NCI-H2227 (cell line): ENCODE measurements at regions not wholly inside any gene's neighbourhood (a gene's known extent, or its start where the extent isn't known, plus 50 kb on each side); places are given as distances from the start of the nearest gene placed in this dataset.

Experiments
- DNase-seq: peaks from one replicate; lab custom pipeline; 2025; ENCODE audit not compliant: unreplicated experiment; lab: John Stamatoyannopoulos, UW

DNA sequence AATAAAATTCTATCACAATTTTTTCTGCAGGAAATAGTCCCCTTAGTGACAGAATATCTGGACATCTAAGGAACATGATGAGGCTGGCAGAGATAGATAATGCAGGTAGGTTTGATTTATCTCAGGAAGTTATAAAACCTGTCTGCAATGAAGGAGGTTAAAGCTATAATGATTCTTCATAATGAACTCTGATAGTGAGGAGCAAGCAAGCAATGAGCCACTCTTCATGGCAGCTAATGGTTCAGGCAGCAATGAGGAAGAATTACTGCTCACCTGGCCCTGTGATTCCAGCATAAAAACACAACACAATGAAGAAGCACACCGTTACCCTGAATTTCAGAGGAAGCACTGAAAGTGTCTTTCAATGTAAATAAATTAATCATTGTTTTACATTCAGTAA is 599.6 kb upstream of the PKDCC start:
- no peak for DNase-seq

DNA sequence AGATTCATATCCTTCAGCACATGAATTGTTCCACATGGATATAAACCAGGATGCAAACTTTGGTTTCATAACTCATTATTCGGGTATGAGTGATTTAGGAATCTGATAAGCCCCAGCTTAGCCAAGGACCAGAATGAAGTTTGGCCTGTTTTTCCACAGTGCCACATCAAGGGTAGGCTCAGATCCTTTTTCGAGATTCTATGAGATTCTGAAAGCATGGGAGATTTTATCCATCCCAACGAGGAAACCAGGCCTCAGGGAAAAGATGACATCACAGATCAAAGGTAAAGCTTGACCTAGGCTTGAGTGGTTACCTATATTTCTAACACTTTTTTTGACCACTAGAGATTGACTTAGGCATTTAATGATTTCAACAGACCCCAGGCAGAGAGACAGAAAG is 590.8 kb upstream of the PKDCC start:
- DNase-seq = no peak

DNA sequence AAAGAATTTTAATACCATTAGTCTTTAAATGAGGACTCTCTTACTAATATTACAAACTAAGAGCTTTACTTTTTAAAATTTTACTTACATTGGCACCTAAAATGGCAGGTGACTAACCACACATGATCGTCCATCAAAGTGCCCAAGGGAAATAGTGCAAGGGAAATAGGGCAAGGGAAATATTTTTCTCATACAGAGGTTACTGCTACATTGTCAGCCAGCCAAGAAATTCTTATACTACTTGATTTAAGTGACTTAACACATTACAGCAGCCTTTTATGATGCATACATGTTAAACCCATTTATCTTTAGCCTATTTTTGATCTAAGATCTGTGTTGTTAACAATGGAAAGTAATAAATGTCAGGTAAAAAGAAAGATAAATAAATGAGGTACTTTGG is 587.2 kb upstream of the PKDCC start:
- no peak for DNase-seq

DNA sequence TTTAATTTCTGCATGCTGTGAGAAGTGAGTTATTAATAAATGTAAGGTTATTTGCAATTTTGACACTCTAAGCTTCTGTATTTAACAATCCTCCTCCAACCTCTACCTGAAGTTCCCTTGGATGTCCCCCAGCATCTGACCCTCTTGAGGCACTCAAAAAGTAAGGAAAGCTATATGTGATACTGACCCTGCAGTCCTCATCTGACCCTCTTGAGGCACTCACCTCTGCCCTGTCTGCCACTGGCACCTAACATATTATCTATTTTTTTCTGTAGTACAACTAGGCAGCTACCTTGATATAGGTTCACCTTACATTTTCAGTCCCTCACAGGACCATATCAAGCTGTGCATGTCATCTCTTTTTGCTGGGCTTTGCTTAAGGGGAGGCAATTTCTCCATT is 583.4 kb upstream of the PKDCC start:
- no peak for DNase-seq

DNA sequence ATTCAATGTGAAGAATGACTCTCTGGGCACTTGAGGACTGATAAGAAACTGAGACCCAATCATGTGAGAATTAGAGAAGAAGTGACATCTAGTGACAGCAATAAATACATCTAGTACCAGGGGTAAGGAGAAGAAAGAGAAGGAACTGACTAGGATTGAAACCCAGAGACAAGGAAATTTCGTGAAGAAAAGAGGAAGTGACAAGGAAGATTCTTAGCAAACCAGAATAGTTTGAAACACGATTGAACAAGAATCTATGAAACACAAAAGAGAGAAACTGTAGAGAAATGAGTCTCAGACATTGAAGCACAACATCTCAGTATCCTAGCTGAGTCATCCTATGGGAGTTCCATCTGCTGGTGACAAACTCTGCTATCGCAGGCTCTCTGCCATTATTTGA is 571.9 kb upstream of the PKDCC start:
- no peak for DNase-seq

DNA sequence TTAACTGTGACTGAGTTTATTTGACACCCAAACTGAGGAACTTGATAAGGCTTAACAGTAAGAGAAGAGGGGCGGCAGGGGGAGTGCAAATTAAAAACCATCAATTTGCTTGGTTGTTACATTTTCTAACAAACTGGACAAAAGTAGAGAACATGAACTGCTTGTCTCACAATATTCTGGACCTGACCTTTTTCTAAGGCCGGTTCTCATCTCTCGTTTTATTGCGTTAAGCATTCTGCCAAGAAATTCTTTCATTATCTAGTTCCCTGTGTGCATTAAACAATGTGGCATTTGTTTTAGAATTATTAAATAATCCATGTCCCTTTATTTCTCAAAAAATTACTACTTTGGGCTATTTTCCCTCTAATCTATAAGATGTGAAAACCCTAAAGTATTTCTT is 565.2 kb upstream of the PKDCC start:
- DNase-seq = no peak

DNA sequence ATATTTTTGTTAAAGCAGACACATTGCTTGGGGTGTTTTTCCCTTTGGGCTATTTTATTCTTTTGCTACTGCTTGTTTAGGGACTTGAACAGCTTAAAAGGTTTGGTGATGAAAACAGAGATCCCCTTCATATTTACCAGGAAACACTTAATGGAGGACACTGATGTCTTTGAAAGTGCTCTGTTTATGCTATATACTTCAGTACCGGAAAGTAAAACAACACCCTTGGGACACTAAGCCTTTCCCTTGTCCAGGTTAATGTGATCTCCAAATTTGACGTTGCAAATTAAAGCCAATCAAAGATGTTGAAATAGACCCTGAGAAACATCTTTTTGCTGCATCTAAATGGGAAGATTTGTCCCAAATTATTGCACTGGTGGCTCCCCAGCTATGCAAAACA is 564.6 kb upstream of the PKDCC start:
- DNase-seq = no peak

DNA sequence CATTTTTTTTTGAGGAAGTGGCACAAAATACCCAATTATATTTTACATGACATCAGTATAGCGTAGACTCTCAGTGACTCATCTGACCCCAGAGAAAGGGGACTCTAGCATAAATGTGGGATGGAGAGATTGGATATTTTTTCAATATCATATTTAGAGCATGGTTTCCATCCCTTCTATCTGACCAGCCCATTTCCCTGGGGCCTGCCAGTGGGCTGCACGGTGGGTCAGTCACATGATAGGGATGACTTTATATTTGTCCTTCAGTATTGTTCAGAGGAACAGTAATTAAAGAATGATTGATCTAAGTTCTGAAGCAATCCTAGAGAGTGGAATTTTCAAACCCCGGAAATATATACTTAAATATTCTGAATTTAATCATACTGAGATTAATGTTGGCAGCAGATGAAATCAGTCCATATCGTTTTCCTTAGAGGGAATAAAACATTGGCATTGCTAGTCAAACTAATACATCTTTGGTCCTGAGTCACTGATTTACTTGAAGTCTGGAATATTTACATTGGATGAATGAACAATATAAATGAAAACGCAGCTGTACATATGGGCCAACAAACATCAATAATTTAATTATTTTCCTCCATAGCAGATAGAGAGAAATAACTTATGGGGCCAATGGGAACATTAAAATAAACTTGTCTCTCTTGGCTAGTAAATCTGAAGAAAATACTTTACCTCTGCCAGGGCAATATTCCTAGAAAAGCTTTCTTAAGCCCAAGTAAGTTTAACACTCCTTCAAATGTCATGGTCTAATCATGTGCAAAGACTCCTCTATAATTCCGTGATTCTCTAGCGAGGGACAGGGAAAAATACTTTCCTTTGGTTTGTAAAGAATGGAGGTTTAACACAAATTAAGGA is 563.6 kb upstream of the PKDCC start:
- DNase-seq = no peak

DNA sequence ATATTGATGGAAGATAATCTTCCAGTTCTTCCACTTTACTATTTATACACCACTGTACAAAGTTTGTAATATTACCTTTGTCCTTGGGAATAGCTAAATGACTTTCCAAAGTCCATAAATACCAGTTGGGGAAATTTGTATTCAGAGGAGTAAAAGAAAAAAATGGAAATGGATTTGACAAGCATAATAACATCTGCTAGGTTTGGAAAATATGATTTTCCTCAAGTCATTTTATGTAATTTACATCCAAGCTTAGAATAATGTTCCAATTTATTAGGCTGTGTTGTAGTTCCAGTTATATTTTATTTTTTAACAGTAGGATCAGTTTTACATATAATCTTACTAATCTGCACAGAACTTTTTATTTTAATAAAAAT is 563.0 kb upstream of the PKDCC start:
- no peak for DNase-seq

DNA sequence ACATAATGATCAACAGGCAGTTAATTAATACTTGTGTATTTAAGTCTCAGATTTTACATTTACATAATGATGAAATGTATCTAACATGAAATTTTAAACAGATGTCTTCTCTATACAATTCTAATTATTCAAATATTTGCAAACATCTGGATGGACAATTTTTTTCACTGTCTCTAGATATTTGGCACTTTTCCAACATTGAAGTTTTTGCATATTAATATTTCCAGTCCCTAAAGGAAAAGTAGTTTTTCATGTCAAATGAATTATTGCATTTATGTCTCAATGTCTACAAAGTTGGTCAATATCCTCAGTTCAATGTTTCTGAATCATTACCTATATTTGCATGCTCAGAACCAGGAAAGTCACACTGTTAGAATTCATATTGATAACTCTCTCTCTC is 560.9 kb upstream of the PKDCC start:
- no peak for DNase-seq

DNA sequence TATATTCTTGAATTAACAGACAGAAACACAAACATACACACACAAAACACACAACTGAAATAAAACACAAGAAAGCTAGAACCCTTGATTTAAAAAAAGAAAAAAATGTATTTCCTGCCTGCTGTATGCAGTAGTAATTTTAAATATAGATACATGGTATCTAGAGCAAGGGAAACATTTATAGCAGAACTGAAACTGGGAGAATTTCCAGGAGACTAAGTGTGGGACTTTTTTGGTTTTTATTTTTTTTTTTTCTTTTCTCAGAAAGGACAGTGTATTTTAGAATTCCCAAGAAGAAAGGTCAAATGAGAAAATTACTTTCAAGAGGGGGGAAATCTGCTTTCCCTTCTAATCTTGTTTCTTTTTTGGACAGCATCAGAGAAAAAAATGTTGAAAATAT is 558.9 kb upstream of the PKDCC start:
- DNase-seq = no peak

DNA sequence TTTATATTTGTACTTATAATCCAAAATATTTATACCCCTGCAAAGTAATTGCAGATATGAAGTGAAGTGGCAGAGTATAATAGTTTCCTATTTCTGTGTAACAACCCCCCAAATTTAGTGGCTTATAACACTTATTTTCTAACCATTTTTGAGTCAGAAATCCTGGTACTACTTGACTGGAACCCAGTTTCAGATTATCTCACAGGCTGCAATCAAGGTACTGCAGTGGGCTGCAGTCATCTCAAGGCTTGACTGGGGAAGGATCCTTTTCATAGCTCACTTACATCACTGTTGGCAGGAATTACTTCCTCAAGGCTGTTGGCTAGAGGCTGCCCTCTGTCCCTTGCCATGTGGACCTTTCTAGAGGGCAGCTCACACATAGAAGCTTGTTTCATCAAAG is 558.2 kb upstream of the PKDCC start:
- DNase-seq = no peak

DNA sequence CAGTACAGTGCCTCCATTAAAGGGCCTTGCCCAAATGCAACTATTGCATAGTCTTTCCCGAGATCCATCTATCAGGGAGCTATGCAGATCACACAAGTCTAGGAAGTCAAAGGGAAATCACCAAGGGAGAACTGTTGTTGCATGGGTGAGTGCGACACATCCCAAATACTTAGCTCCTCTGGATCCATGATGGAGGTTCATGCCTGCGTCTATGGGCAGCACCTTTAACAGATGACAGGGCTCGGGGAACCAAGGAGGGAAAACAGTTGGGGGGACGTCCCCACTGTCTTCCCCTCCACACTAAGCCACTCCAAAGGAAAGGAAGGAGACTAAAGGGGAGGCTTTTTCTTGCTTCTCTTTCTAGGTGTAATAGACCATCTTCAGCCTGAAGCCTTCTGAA is 552.8 kb upstream of the PKDCC start:
- DNase-seq = no peak

DNA sequence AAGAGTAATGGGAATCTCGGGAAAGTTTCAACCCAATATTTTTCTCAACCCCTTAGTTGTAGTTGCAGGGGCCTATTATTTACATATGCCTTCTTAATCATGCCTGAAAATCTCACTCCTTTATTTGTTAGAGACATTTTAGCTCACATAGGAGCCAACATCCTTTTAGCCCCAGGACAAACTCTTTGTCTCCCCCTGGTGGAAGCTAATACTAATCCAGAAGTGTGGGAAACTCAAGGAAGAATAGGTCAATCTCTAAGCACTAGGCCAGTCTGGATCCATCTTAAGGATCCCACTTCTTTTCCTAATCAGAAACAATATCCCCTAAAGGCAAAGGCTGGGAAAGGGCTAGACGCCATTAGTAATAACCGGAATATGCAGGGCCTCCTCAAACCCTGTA is 550.9 kb upstream of the PKDCC start:
- no peak for DNase-seq

DNA sequence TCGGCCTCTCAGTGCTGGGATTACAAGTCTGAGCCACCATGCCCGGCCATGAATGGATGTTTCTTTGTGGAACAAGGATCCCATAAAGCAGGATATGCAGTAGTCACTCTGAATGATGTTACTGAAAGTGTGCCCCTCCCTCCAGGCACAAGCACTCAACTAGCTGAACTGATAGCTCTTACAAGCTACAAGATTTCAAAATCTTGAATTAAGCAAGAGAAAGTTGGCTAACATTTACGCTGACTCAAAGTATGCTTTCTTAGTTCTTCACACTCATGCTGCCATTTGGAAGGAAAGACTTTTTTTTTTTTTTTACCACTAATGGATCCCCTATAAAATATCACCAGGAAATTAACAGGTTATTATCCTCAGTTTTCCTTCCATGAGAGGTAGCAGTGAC is 549.0 kb upstream of the PKDCC start:
- DNase-seq = no peak

DNA sequence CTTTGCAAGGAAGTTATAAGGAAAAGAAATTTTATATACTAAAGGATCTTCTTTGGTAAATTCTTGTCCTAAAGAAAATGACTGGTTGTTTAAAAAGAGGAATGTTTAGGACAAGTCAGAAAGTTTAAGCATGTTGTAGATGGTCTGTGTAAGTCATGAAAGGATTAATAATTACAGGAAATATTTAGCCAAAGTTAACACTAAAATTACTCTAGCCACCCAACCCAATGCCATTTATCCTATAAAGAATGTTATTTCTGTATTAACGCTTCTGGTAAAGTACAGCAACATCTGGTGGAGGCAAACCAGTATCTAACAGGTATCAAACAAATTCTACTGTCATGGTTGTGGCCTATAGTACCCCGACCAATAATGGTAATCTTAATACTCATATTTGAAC is 546.9 kb upstream of the PKDCC start:
- DNase-seq = peak; percentile 13

DNA sequence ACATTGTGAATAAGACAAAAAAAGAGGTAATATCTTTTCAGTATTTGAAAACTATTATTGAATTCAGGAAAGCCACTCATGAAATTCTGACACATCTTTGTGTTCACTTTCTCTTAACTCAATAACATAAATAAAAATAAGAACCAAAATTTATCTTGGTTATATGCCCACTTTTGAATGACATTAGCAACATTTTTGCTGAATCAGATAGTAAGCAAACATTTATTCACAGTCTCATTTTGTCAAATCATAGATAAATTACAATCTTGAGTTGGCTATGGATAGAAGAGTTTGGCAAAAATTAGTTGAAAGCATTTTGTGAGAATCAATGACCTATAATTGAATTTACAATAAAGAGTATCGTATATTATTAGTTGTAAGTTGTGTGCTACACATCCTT is 545.1 kb upstream of the PKDCC start:
- no peak for DNase-seq

DNA sequence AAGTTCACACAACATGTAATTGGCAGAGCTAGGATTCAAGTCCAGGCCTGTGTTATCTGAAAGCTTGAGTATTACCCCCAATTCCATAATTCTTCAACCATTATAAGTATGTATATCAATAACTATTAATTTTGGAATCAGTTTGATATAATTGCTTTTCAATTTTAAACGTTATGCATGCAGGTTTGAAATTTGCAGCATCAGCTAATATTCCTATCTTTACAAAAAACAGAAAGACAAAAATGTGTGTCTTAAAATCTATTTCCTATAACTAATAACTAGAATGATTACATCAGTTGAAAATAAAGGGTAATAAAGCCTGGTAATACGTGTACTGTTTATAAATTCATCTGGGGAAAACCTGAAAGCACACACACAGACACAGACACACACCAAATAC is 543.3 kb upstream of the PKDCC start:
- DNase-seq = no peak

DNA sequence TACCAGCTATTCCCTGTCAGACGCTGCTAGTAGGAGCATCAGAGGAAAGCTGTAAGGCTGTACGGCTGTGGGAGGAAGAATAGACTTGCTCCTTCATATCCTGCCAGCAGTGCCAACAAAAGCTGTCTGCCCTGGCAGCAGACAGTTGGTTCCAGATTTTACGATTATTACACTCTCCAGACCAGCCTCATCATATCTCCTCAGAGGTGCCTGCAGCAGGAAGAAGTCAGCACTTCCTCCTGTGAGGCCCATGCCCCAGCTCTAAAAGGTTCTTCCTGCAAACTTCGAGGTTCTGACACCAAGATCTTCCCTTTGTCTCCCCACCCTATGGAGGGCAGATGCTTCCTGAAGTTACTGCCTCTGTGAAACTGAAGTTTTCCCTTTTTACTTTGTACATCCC is 537.7 kb upstream of the PKDCC start:
- DNase-seq = no peak

DNA sequence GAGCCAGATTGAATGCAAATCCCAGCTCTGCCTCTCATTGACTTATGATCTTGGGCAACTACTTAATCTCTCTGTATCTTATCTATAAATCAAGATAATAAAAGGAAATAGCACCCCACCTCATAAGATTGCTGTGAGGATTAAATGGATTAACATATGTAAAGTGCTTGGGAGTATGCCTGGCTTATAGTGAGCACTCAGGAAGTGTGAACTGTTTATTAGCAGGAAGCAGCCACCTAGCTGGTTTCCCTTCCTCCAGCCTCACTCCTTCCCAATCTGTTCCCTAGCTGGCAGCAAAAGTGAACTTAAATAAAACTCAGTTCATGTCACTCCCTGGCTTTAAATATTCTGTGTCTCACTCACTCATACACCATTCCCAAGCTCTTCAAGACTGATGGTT is 526.6 kb upstream of the PKDCC start:
- no peak for DNase-seq

DNA sequence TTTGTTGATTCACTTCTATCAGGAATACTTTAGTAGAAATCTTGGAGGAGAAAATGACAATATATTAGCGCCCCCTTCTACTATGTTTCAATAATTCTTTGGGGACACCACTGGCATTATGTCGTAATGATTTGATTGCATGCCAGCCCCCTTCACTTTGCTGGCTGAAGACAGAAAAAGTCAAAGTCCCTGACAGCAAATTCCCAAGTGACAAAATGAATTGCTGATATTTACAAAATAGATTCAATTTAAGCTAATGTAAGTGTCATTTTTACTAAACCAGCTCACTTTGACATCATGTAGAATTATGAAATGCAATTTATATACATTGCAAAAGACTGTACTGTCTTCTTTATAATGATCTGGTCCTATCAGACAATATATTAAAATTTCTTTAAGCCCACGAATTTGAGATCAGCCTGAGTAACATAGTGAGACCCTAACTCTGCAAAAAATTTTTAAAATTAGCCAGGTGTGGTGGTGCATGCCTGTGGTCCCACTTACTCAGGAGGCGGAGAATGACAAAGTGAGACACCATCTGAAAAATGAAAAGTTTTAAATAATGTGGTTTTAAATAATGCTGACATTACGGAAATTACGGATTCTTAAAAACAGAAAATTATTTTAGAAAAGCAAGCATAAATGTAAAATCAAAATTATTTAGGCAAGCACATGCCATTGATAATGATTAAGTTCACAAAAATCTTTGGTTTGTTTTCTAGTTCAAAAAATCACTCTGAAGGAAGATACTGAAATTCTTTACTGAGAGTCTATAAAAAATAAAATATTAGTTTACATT is 520.1 kb upstream of the PKDCC start:
- no peak for DNase-seq

DNA sequence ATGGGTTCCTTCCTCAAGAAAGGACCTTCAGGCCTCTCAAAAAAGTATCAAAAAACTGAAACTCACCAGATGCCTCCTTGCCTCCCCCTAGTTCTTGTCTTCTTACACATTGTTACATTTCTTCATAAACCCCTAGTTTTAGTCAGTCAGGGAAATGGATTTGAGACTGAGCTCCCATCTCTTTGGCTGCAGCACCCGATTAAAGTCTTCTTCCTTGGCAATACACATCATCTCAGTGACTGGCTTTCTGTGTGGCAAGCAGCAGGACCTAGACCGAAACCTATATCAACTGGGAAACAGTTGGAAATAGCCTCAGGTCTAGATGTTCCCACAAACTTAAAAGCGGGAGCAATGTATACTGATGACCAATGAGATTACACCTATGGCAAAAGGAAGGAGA is 512.2 kb upstream of the PKDCC start:
- DNase-seq = no peak
